ENCODE measurements at regions not wholly inside any gene's neighbourhood (a gene's known extent, or its start where the extent isn't known, plus 50 kb on each side); places are given as distances from the start of the nearest gene placed in this dataset.
"Not testable (repeated sequence)": the region's sequence is repeated elsewhere in the genome, so short reads cannot be mapped to it uniquely, and the experiment has no call there.

- TF ChIP-seq, protein P1, sequence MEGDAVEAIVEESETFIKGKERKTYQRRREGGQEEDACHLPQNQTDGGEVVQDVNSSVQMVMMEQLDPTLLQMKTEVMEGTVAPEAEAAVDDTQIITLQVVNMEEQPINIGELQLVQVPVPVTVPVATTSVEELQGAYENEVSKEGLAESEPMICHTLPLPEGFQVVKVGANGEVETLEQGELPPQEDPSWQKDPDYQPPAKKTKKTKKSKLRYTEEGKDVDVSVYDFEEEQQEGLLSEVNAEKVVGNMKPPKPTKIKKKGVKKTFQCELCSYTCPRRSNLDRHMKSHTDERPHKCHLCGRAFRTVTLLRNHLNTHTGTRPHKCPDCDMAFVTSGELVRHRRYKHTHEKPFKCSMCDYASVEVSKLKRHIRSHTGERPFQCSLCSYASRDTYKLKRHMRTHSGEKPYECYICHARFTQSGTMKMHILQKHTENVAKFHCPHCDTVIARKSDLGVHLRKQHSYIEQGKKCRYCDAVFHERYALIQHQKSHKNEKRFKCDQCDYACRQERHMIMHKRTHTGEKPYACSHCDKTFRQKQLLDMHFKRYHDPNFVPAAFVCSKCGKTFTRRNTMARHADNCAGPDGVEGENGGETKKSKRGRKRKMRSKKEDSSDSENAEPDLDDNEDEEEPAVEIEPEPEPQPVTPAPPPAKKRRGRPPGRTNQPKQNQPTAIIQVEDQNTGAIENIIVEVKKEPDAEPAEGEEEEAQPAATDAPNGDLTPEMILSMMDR (IDR thresholded peaks at IDR 0.05; ENCODE audit: insufficient read depth, missing control alignments), result no peak
- FAIRE-seq, result no peak
- no peak for DNase-seq (ENCODE audit: insufficient read length, low spot score)
Observed at GRCh38 chr3:69688400-69688799, 50.9 kb upstream of the MITF start.

DNA sequence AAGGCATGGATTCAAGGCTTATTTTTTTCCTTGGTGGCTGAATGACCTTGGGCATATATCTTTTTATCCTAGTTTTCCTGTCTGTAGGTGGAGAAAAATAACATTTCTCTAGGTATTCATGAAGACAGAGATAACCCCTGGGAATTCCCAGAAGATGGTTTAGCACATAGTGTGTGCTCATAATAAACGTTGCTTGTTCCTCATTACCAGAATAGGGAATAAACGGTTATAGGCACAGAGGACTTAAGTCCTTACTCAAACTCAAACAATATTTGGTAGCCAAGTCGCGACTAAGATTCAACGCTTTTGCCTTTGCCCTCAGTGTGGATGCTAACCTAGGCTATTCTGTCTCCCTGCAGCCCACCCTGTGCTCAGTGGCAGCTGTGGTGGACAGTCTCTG is 51.6 kb upstream of the MITF start:
- DNase-seq (ENCODE audit: insufficient read length, low spot score) (no peak), FAIRE-seq (no peak)
- TF ChIP-seq, protein P1 (IDR thresholded peaks at IDR 0.05; ENCODE audit: insufficient read depth, missing control alignments), result no peak

DNA sequence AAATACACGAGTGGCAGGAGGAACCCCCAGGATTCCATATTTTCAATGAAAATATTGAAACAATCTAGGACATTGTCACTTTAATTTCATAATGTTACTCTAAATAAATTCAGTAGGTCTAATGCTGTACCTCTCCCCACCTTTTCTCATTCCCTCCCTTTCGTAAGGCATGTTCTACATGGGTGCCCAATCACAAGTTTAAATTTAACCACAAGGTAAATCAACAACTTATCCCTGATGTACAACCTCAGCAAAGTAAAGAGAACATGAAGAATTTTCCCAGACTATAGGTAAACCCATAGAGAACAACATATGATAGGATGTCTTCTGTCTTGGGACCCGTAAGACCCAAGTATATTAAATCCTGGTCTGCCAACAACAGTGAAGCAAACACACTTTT is 53.2 kb upstream of the MITF start:
- FAIRE-seq (no peak), DNase-seq (ENCODE audit: insufficient read length, low spot score) (no peak)
- TF ChIP-seq, protein P1 (IDR thresholded peaks at IDR 0.05; ENCODE audit: insufficient read depth, missing control alignments), result no peak

DNA sequence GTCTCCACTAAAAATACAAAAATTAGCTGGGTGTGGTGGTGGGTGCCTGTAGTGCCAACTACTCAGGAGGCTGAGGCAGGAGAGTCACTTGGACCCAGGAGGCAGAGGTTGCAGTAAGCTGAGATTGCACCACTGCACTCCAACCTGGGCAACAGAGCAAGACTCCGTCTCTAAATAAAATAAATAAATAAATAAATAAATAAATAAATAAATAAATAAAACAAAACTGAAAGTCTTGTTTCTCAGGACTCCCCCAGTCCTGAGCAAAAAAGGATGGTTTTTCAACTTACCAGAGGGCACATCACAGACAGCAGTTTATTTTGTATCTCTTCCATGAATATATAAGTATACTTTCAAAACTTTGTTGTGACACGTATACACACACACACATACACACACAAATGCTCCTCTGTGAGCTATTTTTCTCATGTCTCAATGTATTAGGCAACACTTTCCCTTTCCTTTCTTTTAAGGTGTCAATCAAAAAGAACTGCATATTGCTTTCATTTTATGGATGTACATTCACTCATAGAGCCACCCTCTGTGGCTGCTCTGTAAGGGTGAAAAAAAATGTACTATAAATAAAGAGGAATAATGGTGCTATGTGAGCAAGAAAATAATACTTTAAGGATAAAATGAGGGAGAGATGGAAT is 54.8 kb upstream of the MITF start:
- TF ChIP-seq, protein P1 (IDR thresholded peaks at IDR 0.05; ENCODE audit: insufficient read depth, missing control alignments), result no peak
- no peak for DNase-seq (ENCODE audit: insufficient read length, low spot score)
- no peak for FAIRE-seq

DNA sequence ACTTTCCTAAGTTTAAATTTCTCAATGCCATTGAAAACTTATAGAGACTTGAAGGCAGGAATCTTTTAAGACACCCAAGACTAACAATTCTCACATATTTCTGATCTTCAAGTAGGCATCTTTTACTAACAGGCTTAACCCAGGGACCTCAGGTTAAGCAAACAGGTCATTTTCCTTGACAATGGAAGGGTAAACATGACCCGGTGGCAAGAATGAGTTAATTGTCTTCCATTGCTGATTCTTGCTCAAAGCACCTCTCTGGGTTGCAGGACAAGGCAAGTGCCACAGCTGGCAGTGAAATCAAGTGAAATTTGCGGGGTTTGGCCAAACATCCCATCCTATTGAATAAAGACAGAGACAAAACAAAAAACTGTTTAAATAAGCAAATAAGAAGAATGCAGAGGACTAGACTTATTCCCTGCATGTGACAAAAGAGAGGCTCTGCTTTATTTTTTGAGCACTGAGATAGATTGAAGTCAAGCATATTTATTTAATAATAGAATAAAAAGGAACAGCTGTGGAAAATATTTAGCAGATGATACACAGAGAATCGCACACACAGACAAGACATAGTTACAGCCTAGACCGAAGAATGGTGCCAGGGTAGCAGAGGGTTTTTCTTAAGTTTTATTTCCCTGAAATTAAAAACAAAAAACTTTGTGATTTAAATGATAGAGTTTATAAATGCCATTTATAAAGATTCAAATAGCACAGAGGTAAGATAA is 56.0 kb upstream of the MITF start:
- FAIRE-seq (no peak), DNase-seq (ENCODE audit: insufficient read length, low spot score) (no peak)
- TF ChIP-seq, protein P1 (IDR thresholded peaks at IDR 0.05; ENCODE audit: insufficient read depth, missing control alignments), result no peak

- DNase-seq (ENCODE audit: insufficient read length, low spot score); FAIRE-seq: not testable (repeated sequence)
Observed at GRCh38 chr3:69677456-69677855, 61.8 kb upstream of the MITF start.

- FAIRE-seq, result no peak
- TF ChIP-seq, protein P1 (IDR thresholded peaks at IDR 0.05; ENCODE audit: insufficient read depth, missing control alignments), result no peak
- no peak for DNase-seq (ENCODE audit: insufficient read length, low spot score)
Observed at GRCh38 chr3:69675786-69676530, 63.3 kb upstream of the MITF start.

Data from D721Med (cell line).